HepG2 (cell line): ENCODE measurements at regions not wholly inside any gene's neighbourhood (a gene's known extent, or its start where the extent isn't known, plus 50 kb on each side); places are given as distances from the start of the nearest gene placed in this dataset.

ENCODE experiments used
- ATAC-seq: fragments of 200-7000 bp; cut with Tn5 transposase; 3 replicates; pipeline ENCODE4 v1.9.1; 2020; ENCODE audit warnings: mild to moderate bottlenecking, moderate library complexity
- BruUV-seq: library from RNA; stranded (reverse); fragments of 400-500 nt; replicated peaks from 2 replicates; lab custom pipeline; 2021; lab: Mats Ljungman, UMichigan
- CTCF ChIA-PET: fragments of 300-600 bp; formaldehyde crosslinking; extraction: SDS; loops from one replicate; lab custom pipeline; 2021; ENCODE audit warnings: low total read pairs, inconsistent platforms, low intra/inter-chr PET ratio; lab: Yijun Ruan, JAX
- POLR2A ChIA-PET: fragments of 350-600 bp; sonication (Branson Sonifier 250); formaldehyde crosslinking; loops from one replicate; lab custom pipeline; 2020; ENCODE audit warnings: antibody characterized with exemption, inconsistent platforms; lab: Yijun Ruan, JAX
- DNase-seq: peaks from one replicate; pipeline ENCODE4 v3.0.0-alpha.2; 2015; ENCODE audit warnings: low spot score
- FAIRE-seq: peaks from 3 replicates; lab custom pipeline; 2011; peaks lifted over from hg19 to GRCh38; lab: Jason Lieb, UNC
- H2AFZ ChIP-seq: one replicate; pipeline ENCODE4 v1.6.1; 2011; ENCODE audit warnings: low read length, inconsistent platforms
- H3K27ac ChIP-seq: fragments of 300-600 bp; 3 replicates; pipeline ENCODE4 v1.8.0; 2011; ENCODE audit warnings: mixed run types, mild to moderate bottlenecking, mixed read lengths, low read length, inconsistent platforms; ENCODE audit not compliant: insufficient read depth; ENCODE audit errors: extremely low read length
- H3K27me3 ChIP-seq, 2 experiments: fragments of 200-600 bp in 1 of 2; 2 replicates in 1 of 2; 3 replicates in 1 of 2; pipeline versions ENCODE4 v1.6.0 to v1.8.0; 2011; ENCODE audit warnings: low read length in 2 of 2, mild to moderate bottlenecking in 2 of 2, moderate library complexity in 2 of 2, inconsistent platforms in 1 of 2; ENCODE audit not compliant: insufficient read depth in 2 of 2, control insufficient read depth in 1 of 2
- H3K36me3 ChIP-seq, 2 experiments: fragments of 200-600 bp in 1 of 2; replicated peaks in 1 of 2; 2 replicates in 1 of 2; 3 replicates in 1 of 2; pipeline versions ENCODE4 v1.5.1 to v1.8.0; 2011; ENCODE audit warnings: low read length in 2 of 2, inconsistent platforms in 1 of 2; ENCODE audit not compliant: insufficient read depth in 2 of 2, control insufficient read depth in 1 of 2
- H3K4me1 ChIP-seq: 2 replicates; pipeline ENCODE4 v1.5.1; 2012; ENCODE audit warnings: low read length, inconsistent platforms; ENCODE audit not compliant: insufficient read depth
- H3K4me2 ChIP-seq: 2 replicates; pipeline ENCODE4 v1.6.0; 2011; ENCODE audit warnings: low read depth, low read length, inconsistent platforms
- H3K4me3 ChIP-seq, 3 experiments: fragments of 200-600 bp in 1 of 3; sonication (generic), shearing (Covaris generic) in 1 of 3; replicated peaks in 1 of 3; 2 replicates each; pipeline ENCODE4 v1.5.1; 2011 to 2016; ENCODE audit warnings: low read length in 3 of 3, inconsistent platforms in 2 of 3, low read depth in 2 of 3, mild to moderate bottlenecking in 2 of 3, control low read depth in 1 of 3, mixed read lengths in 1 of 3; ENCODE audit not compliant: insufficient read depth in 1 of 3
- H3K79me2 ChIP-seq: one replicate; pipeline ENCODE4 v1.6.1; 2011; ENCODE audit warnings: low read length, inconsistent platforms; ENCODE audit not compliant: insufficient read depth
- H3K9ac ChIP-seq: 2 replicates; pipeline ENCODE4 v1.6.0; 2011; ENCODE audit warnings: mild to moderate bottlenecking, low read depth, low read length, inconsistent platforms; ENCODE audit not compliant: insufficient read depth
- H3K9me3 ChIP-seq: 2 replicates; pipeline ENCODE4 v1.5.1; 2012; ENCODE audit warnings: mild to moderate bottlenecking, low read length
- H4K20me1 ChIP-seq: 2 replicates; pipeline ENCODE4 v1.6.0; 2011; ENCODE audit warnings: inconsistent platforms, mild to moderate bottlenecking, low read length, moderate library complexity; ENCODE audit not compliant: insufficient read depth
- GLMP ChIP-seq: sonication (generic); formaldehyde crosslinking; IDR thresholded peaks from 2 replicates; pipeline ENCODE4 v1.9.0; 2021; ENCODE audit warnings: missing genetic modification reagents, mild to moderate bottlenecking, borderline replicate concordance
- HOXA9 ChIP-seq: sonication (generic); formaldehyde crosslinking; IDR thresholded peaks from 2 replicates; pipeline ENCODE4 v1.8.1; 2022; ENCODE audit warnings: missing genetic modification reagents, mild to moderate bottlenecking, moderate library complexity, borderline replicate concordance
- JUNB ChIP-seq: sonication (generic); formaldehyde crosslinking; IDR thresholded peaks from 2 replicates; pipeline ENCODE4 v1.8.0; 2022; ENCODE audit warnings: missing genetic modification reagents, mild to moderate bottlenecking, borderline replicate concordance
- NKX3-1 ChIP-seq: sonication (generic); formaldehyde crosslinking; IDR thresholded peaks from 2 replicates; pipeline ENCODE4 v1.5.0; 2020; ENCODE audit warnings: missing genetic modification reagents
- PAX8 ChIP-seq: sonication (generic); formaldehyde crosslinking; IDR thresholded peaks from 2 replicates; pipeline ENCODE4 v1.8.0; 2022; ENCODE audit warnings: mild to moderate bottlenecking, missing genetic modification reagents, borderline replicate concordance
- RFX3 ChIP-seq: IDR thresholded peaks from 2 replicates; pipeline ENCODE4 v1.6.1; 2016; ENCODE audit warnings: missing biosample characterization, missing genetic modification reagents
- ZBTB21 ChIP-seq: sonication (generic); formaldehyde crosslinking; IDR thresholded peaks from 2 replicates; pipeline ENCODE4 v1.4.0; 2020; ENCODE audit warnings: missing genetic modification reagents
- ZKSCAN5 ChIP-seq: sonication (generic); formaldehyde crosslinking; IDR thresholded peaks from 2 replicates; pipeline ENCODE4 v1.5.1; 2020; ENCODE audit warnings: mild to moderate bottlenecking, missing genetic modification reagents
- ZNF10 ChIP-seq: sonication (generic); formaldehyde crosslinking; IDR thresholded peaks from 2 replicates; pipeline ENCODE4 v1.4.0; 2020; ENCODE audit warnings: mild to moderate bottlenecking, low read depth, missing genetic modification reagents, borderline replicate concordance
- ZNF619 ChIP-seq: sonication (generic); formaldehyde crosslinking; IDR thresholded peaks from 2 replicates; pipeline ENCODE4 v1.4.0; 2020; ENCODE audit warnings: mild to moderate bottlenecking, missing genetic modification reagents
- ZNF652 ChIP-seq: IDR thresholded peaks from 2 replicates; pipeline ENCODE4 v1.6.1; 2016; ENCODE audit warnings: low read depth, borderline replicate concordance
- ZNF720 ChIP-seq: sonication (generic); formaldehyde crosslinking; IDR thresholded peaks from 2 replicates; pipeline ENCODE4 v1.4.0; 2020; ENCODE audit warnings: missing genetic modification reagents
- ZSCAN21 ChIP-seq: sonication (generic); formaldehyde crosslinking; IDR thresholded peaks from 2 replicates; pipeline ENCODE4 v1.8.0; 2022; ENCODE audit warnings: mild to moderate bottlenecking, missing genetic modification reagents, moderate library complexity, borderline replicate concordance
- WGBS: methylation state at CpG from one replicate; pipeline ENCODE4 v1.1.6; 2017; ENCODE audit warnings: low lambda C conversion rate; 5-methylcytosine and 5-hydroxymethylcytosine counted together
- in situ Hi-C: cut with HindIII; loops from 2 replicates; pipeline ENCODE4 v1.10.0; 2017; ENCODE audit warnings: low pct_unique_long_range_greater_than_20kb; ENCODE audit not compliant: extremely low pct_ligation_motif_present
- intact Hi-C: fragments of 100-400 bp; cut with micrococcal nuclease; formaldehyde crosslinking; loops from one replicate; pipeline ENCODE4 v1.10.0; 2022; ENCODE audit not compliant: unreplicated experiment
- TF ChIP-seq, protein P1 (sequence below): sonication (generic); formaldehyde crosslinking; IDR thresholded peaks from 2 replicates; pipeline ENCODE4 v1.4.0; 2020; ENCODE audit warnings: missing genetic modification reagents; ENCODE audit errors: not compliant biosample characterization
- TF ChIP-seq, protein P2 (sequence below): sonication (generic); formaldehyde crosslinking; IDR thresholded peaks from 2 replicates; pipeline ENCODE4 v1.8.0; 2022; ENCODE audit warnings: mild to moderate bottlenecking, missing genetic modification reagents, moderate library complexity

DNA sequence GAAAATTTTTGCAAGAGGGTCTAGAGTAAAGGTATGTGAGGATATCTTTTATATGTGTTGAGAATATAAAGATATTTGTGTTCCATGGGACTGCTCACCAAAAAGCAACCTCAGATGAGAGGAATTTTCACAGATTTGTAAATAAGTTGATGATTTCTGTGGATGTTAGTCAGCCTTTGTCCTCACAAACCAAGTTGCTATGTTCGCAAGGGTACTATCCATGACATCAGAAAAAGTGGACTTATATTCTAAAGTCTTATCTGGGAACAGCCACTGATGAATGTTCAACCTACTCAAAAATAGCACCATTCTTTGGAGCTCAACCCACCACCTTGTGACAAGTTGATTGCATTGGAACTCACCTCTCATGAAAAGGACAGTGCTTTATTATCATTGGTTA, 138.6 kb downstream of the PCDH20 start:
- Histone ChIP-seq H4K20me1 (no peaks in the 10 kb centered on the region), H3K79me2 (no peaks in the 10 kb centered on the region), H3K36me3 (no peaks in the 10 kb centered on the region), H3K27ac (no peak overlapping the region), H3K9me3 (no peaks in the 10 kb centered on the region), H3K27me3 (no peaks in the 10 kb centered on the region)
- no TSS peak for BruUV-seq
- in situ Hi-C loops: no loop called here
- ChIA-PET POLR2A (no interaction called here), CTCF (no interaction called here)
- ATAC-seq: no peak
- no peak for TF ChIP-seq RFX3 (CRISPR knock-in tag)
- TF ChIP-seq, protein P1, sequence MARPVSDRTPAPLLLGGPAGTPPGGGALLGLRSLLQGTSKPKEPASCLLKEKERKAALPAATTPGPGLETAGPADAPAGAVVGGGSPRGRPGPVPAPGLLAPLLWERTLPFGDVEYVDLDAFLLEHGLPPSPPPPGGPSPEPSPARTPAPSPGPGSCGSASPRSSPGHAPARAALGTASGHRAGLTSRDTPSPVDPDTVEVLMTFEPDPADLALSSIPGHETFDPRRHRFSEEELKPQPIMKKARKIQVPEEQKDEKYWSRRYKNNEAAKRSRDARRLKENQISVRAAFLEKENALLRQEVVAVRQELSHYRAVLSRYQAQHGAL (CRISPR knock-in tag): no peak
- TF ChIP-seq ZSCAN21 (CRISPR knock-in tag): no peak
- no peak for TF ChIP-seq PAX8
- TF ChIP-seq ZBTB21: no peak
- TF ChIP-seq HOXA9 (CRISPR knock-in tag): no peak
- no peak for TF ChIP-seq ZNF720 (CRISPR knock-in tag)
- no peak for TF ChIP-seq ZNF652 (CRISPR knock-in tag)
- TF ChIP-seq, protein P2, sequence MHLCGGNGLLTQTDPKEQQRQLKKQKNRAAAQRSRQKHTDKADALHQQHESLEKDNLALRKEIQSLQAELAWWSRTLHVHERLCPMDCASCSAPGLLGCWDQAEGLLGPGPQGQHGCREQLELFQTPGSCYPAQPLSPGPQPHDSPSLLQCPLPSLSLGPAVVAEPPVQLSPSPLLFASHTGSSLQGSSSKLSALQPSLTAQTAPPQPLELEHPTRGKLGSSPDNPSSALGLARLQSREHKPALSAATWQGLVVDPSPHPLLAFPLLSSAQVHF: no peak
- TF ChIP-seq GLMP (CRISPR knock-in tag): no peak
- TF ChIP-seq ZNF619 (CRISPR knock-in tag): no peak
- TF ChIP-seq NKX3-1 (CRISPR knock-in tag): no peak
- TF ChIP-seq JUNB (CRISPR knock-in tag): no peak
- no peak for TF ChIP-seq ZKSCAN5 (CRISPR knock-in tag)
- no peak for TF ChIP-seq ZNF10
- TF ChIP-seq, all 625 proteins: peak for 0
- no peak overlapping the region for H2AFZ ChIP-seq
- H3K4me1 ChIP-seq: no peaks in the 10 kb centered on the region
- no CpG with 5 or more reads among the region's 1 CpG for WGBS
- no peak overlapping the region for H3K4me2 ChIP-seq
- no peak for FAIRE-seq
- H3K9ac ChIP-seq: no peak overlapping the region
- no peak for DNase-seq
- intact Hi-C loops: no loop called here
- no peak overlapping the region for H3K4me3 ChIP-seq
